Parathyroid adenoma (tissue), 2 donors: ENCODE measurements at regions not wholly inside any gene's neighbourhood (a gene's known extent, or its start where the extent isn't known, plus 50 kb on each side); places are given as distances from the start of the nearest gene placed in this dataset.

Source experiments
- H2AFZ ChIP-seq: fragments of 300-600 bp; sonication (generic); one replicate; pipeline ENCODE4 v1.7.0; 2017; ENCODE audit warnings: antibody characterized with exemption, mild to moderate bottlenecking
- H3K27ac ChIP-seq: fragments of 300-600 bp; sonication (generic); one replicate; pipeline ENCODE4 v1.7.0; 2017
- H3K27me3 ChIP-seq: fragments of 300-600 bp; sonication (generic); one replicate; pipeline ENCODE4 v1.7.0; 2017; ENCODE audit warnings: low read length; ENCODE audit not compliant: control insufficient read depth, insufficient read depth
- H3K36me3 ChIP-seq: fragments of 300-600 bp; sonication (generic); one replicate; pipeline ENCODE4 v1.7.0; 2017; ENCODE audit warnings: low read length; ENCODE audit not compliant: control insufficient read depth, insufficient read depth
- H3K4me1 ChIP-seq: fragments of 300-600 bp; sonication (generic); one replicate; pipeline ENCODE4 v1.7.0; 2017; ENCODE audit warnings: control low read depth
- H3K4me2 ChIP-seq: fragments of 300-600 bp; sonication (generic); one replicate; pipeline ENCODE4 v1.7.0; 2017; ENCODE audit warnings: low read length
- H3K4me3 ChIP-seq: fragments of 300-600 bp; sonication (generic); one replicate; pipeline ENCODE4 v1.7.0; 2017; ENCODE audit warnings: low read depth, low read length
- H3K79me2 ChIP-seq: fragments of 300-600 bp; sonication (generic); one replicate; pipeline ENCODE4 v1.7.0; 2017; ENCODE audit warnings: control low read depth
- H3K9ac ChIP-seq: fragments of 300-600 bp; sonication (generic); one replicate; pipeline ENCODE4 v1.7.0; 2017; ENCODE audit warnings: mild to moderate bottlenecking
- H3K9me3 ChIP-seq: fragments of 300-600 bp; sonication (generic); one replicate; pipeline ENCODE4 v1.7.0; 2017; ENCODE audit warnings: low read length; ENCODE audit not compliant: control insufficient read depth
- CTCF ChIP-seq: fragments of 300-600 bp; sonication (generic); IDR thresholded peaks from one replicate; pipeline ENCODE4 v1.7.0; 2017; ENCODE audit warnings: antibody characterized with exemption, mild to moderate bottlenecking
- donor health status: primary hyperparathyroidism.

GRCh38 chr7:34309584-34309983 is 348.4 kb upstream of the NPSR1 start:
- H3K27me3 ChIP-seq = no peaks in the 10 kb centered on the region
- H3K4me1 ChIP-seq = no peaks in the 10 kb centered on the region

GRCh38 chr7:34311591-34311990 is 346.4 kb upstream of the NPSR1 start:
- TF ChIP-seq CTCF = no peak
- Histone ChIP-seq H3K4me3 (no peak overlapping the region), H3K79me2 (no peaks in the 10 kb centered on the region), H2AFZ (no peak overlapping the region), H3K36me3 (no peaks in the 10 kb centered on the region), H3K9me3 (no peaks in the 10 kb centered on the region), H3K9ac (no peak overlapping the region), H3K27ac (no peak overlapping the region), H3K4me2 (no peak overlapping the region), H3K4me1 (no peaks in the 10 kb centered on the region), H3K27me3 (no peaks in the 10 kb centered on the region)

More at GRCh38 chr7:34309584-34309983, 348.4 kb upstream of the NPSR1 start:
- Histone ChIP-seq H3K9ac (no peak overlapping the region), H3K27ac (no peak overlapping the region), H3K36me3 (no peaks in the 10 kb centered on the region), H3K79me2 (no peaks in the 10 kb centered on the region), H3K4me3 (no peak overlapping the region), H3K4me2 (no peak overlapping the region), H3K9me3 (no peaks in the 10 kb centered on the region), H2AFZ (no peak overlapping the region)
- TF ChIP-seq CTCF = no peak

GRCh38 chr7:34312624-34313023 is 345.4 kb upstream of the NPSR1 start:
- no peak for TF ChIP-seq CTCF
- Histone ChIP-seq H3K9me3 (no peaks in the 10 kb centered on the region), H3K4me2 (no peak overlapping the region), H3K79me2 (no peaks in the 10 kb centered on the region), H3K4me1 (no peaks in the 10 kb centered on the region), H3K9ac (no peak overlapping the region), H3K36me3 (no peaks in the 10 kb centered on the region), H3K27me3 (no peaks in the 10 kb centered on the region), H3K4me3 (no peak overlapping the region), H2AFZ (no peak overlapping the region), H3K27ac (no peak overlapping the region)

- Histone ChIP-seq H3K4me2 (no peak overlapping the region), H3K79me2 (no peaks in the 10 kb centered on the region), H2AFZ (no peak overlapping the region), H3K4me3 (no peak overlapping the region), H3K36me3 (no peaks in the 10 kb centered on the region), H3K27ac (no peak overlapping the region), H3K9me3 (no peaks in the 10 kb centered on the region), H3K4me1 (no peaks in the 10 kb centered on the region), H3K9ac (no peak overlapping the region), H3K27me3 (no peaks in the 10 kb centered on the region)
- TF ChIP-seq CTCF = no peak
Observed at GRCh38 chr7:34313289-34313688, 344.7 kb upstream of the NPSR1 start.

GRCh38 chr7:34315032-34315431 is 343.0 kb upstream of the NPSR1 start:
- no peak for TF ChIP-seq CTCF
- H3K79me2 ChIP-seq = no peaks in the 10 kb centered on the region
- H3K4me1 ChIP-seq = no peaks in the 10 kb centered on the region
- no peaks in the 10 kb centered on the region for H3K9me3 ChIP-seq
- H3K4me2 ChIP-seq = no peak overlapping the region
- H3K27ac ChIP-seq = no peak overlapping the region
- H2AFZ ChIP-seq = no peak overlapping the region
- H3K9ac ChIP-seq = no peak overlapping the region
- no peak overlapping the region for H3K4me3 ChIP-seq
- H3K36me3 ChIP-seq = no peaks in the 10 kb centered on the region
- no peaks in the 10 kb centered on the region for H3K27me3 ChIP-seq
